ENCODE measurements at regions not wholly inside any gene's neighbourhood (a gene's known extent, or its start where the extent isn't known, plus 50 kb on each side); places are given as distances from the start of the nearest gene placed in this dataset.
A peak's percentile ranks its signal among the peaks of the same experiment; 100 is the strongest.

- peaks cover 29% of the 10 kb centered on the region for H3K27me3 Mint-ChIP-seq (ENCODE audit: unreplicated experiment)
- intact Hi-C loops (cut with micrococcal nuclease; ENCODE audit: unreplicated experiment): no loop called here
- H3K4me1 Mint-ChIP-seq (ENCODE audit: low read depth, unreplicated experiment): no peaks in the 10 kb centered on the region
- TF ChIP-seq CTCF (IDR thresholded peaks at IDR 0.05; ENCODE audit: unreplicated experiment): no peak
- H3K36me3 Mint-ChIP-seq (ENCODE audit: insufficient read depth, unreplicated experiment): no peaks in the 10 kb centered on the region
- H3K4me3 Mint-ChIP-seq (ENCODE audit: low read depth, unreplicated experiment): no peak overlapping the region
- peaks cover 4% of the 10 kb centered on the region for H3K9me3 Mint-ChIP-seq (ENCODE audit: low read depth, unreplicated experiment)
- CTCF ChIA-PET: interaction anchor here (0.6 kb wide), 1 partner anchor 318 kb away, joined by 3 read pairs; no protein-coding TSS in a partner anchor
- no TSS peak for BruUV-seq (replicated peaks)
- DNase-seq: no peak
- H3K27ac Mint-ChIP-seq (ENCODE audit: unreplicated experiment): no peak overlapping the region
These were observed 521.7 kb upstream of the EEF2KMT start for GRCh38 chr16:5619304-5619703.

GRCh38 chr16:5616841-5617240, 519.2 kb upstream of the EEF2KMT start:
- CTCF ChIA-PET: interaction anchor here (0.7 to 1.4 kb wide), 10 partner anchors 7 to 518 kb away, joined by 3 to 7 read pairs (median 4); no protein-coding TSS in a partner anchor
- no peaks in the 10 kb centered on the region for H3K36me3 Mint-ChIP-seq (ENCODE audit: insufficient read depth, unreplicated experiment)
- no TSS peak for BruUV-seq (replicated peaks)
- intact Hi-C loops (cut with micrococcal nuclease; ENCODE audit: unreplicated experiment): loop anchor here (2.0 kb wide), 1 partner anchor 1026 kb away; no protein-coding TSS in a partner anchor
- no peak for TF ChIP-seq CTCF (IDR thresholded peaks at IDR 0.05; ENCODE audit: unreplicated experiment)
- no peaks in the 10 kb centered on the region for H3K4me1 Mint-ChIP-seq (ENCODE audit: low read depth, unreplicated experiment)
- DNase-seq: no peak
- H3K27me3 Mint-ChIP-seq (ENCODE audit: unreplicated experiment): peaks cover 46% of the 10 kb centered on the region
- no peaks in the 10 kb centered on the region for H3K9me3 Mint-ChIP-seq (ENCODE audit: low read depth, unreplicated experiment)
- H3K27ac Mint-ChIP-seq (ENCODE audit: unreplicated experiment): no peak overlapping the region
- no peak overlapping the region for H3K4me3 Mint-ChIP-seq (ENCODE audit: low read depth, unreplicated experiment)

- no peak overlapping the region for H3K4me3 Mint-ChIP-seq (ENCODE audit: low read depth, unreplicated experiment)
- H3K27ac Mint-ChIP-seq (ENCODE audit: unreplicated experiment): no peak overlapping the region
- intact Hi-C loops (cut with micrococcal nuclease; ENCODE audit: unreplicated experiment): loop anchor here (2.0 kb wide), 1 partner anchor 1027 kb away; no protein-coding TSS in a partner anchor
- no peaks in the 10 kb centered on the region for H3K36me3 Mint-ChIP-seq (ENCODE audit: insufficient read depth, unreplicated experiment)
- peak; percentile 67 for DNase-seq
- peak; percentile 64 for TF ChIP-seq CTCF (IDR thresholded peaks at IDR 0.05; ENCODE audit: unreplicated experiment)
- H3K9me3 Mint-ChIP-seq (ENCODE audit: low read depth, unreplicated experiment): no peaks in the 10 kb centered on the region
- no peaks in the 10 kb centered on the region for H3K4me1 Mint-ChIP-seq (ENCODE audit: low read depth, unreplicated experiment)
- H3K27me3 Mint-ChIP-seq (ENCODE audit: unreplicated experiment): peaks cover 54% of the 10 kb centered on the region
- CTCF ChIA-PET: interaction anchor here (0.6 to 1.6 kb wide), 14 partner anchors 8 to 518 kb away, joined by 3 to 9 read pairs (median 4); no protein-coding TSS in a partner anchor
- no TSS peak for BruUV-seq (replicated peaks)
These were observed 518.5 kb upstream of the EEF2KMT start for GRCh38 chr16:5615868-5616642.

GRCh38 chr16:5607169-5607568, 509.6 kb upstream of the EEF2KMT start:
- no peak for TF ChIP-seq CTCF (IDR thresholded peaks at IDR 0.05; ENCODE audit: unreplicated experiment)
- Mint-ChIP-seq H3K36me3 (ENCODE audit: insufficient read depth, unreplicated experiment) (no peaks in the 10 kb centered on the region), H3K4me3 (ENCODE audit: low read depth, unreplicated experiment) (no peak overlapping the region), H3K27ac (ENCODE audit: unreplicated experiment) (no peak overlapping the region), H3K27me3 (ENCODE audit: unreplicated experiment) (peaks cover 31% of the 10 kb centered on the region), H3K9me3 (ENCODE audit: low read depth, unreplicated experiment) (no peaks in the 10 kb centered on the region), H3K4me1 (ENCODE audit: low read depth, unreplicated experiment) (no peaks in the 10 kb centered on the region)
- CTCF ChIA-PET: interaction anchor here (1.0 kb wide), 1 partner anchor 22 kb away, joined by 3 read pairs; no protein-coding TSS in a partner anchor
- BruUV-seq (replicated peaks): no TSS peak
- DNase-seq: no peak
- intact Hi-C loops (cut with micrococcal nuclease; ENCODE audit: unreplicated experiment): loop anchor here (5.0 kb wide), 1 partner anchor 370 kb away; no protein-coding TSS in a partner anchor

All from Calu3 (cell line).